OCI-LY7 (cell line): ENCODE measurements at regions not wholly inside any gene's neighbourhood (a gene's known extent, or its start where the extent isn't known, plus 50 kb on each side); places are given as distances from the start of the nearest gene placed in this dataset.

Experiments
- BruUV-seq: library from RNA; stranded (reverse); fragments of 400-500 nt; replicated peaks from 2 replicates; lab custom pipeline; 2021; lab: Mats Ljungman, UMichigan
- CTCF ChIA-PET: fragments of 300-600 bp; sonication (Branson Sonifier 250); formaldehyde crosslinking; loops from one replicate; lab custom pipeline; 2022; ENCODE audit warnings: antibody characterized with exemption; ENCODE audit not compliant: unreplicated experiment; lab: Charles Lee
- POLR2A ChIA-PET: fragments of 300-600 bp; sonication (Branson Sonifier 250); formaldehyde crosslinking; loops from one replicate; lab custom pipeline; 2022; ENCODE audit warnings: antibody characterized with exemption; lab: Charles Lee
- DNase-seq: peaks from one replicate; pipeline ENCODE4 v3.0.0-alpha.2; 2015; ENCODE audit warnings: low spot score
- H2AFZ ChIP-seq: fragments of 200-600 bp; sonication (generic), shearing (Covaris generic); 2 replicates; pipeline ENCODE4 v1.6.1; 2014; ENCODE audit warnings: mild to moderate bottlenecking, antibody characterized with exemption, low read length, moderate library complexity
- H3K27ac ChIP-seq: fragments of 200-600 bp; sonication (generic); 2 replicates; pipeline ENCODE4 v1.5.1; 2014; ENCODE audit warnings: mixed run types, low read depth, mild to moderate bottlenecking, moderate library complexity, low read length, inconsistent platforms; ENCODE audit not compliant: poor library complexity, severe bottlenecking
- H3K36me3 ChIP-seq: fragments of 200-600 bp; sonication (generic); 2 replicates; pipeline ENCODE4 v1.6.1; 2014; ENCODE audit warnings: mild to moderate bottlenecking, antibody characterized with exemption, low read length, moderate library complexity, mixed read lengths; ENCODE audit not compliant: insufficient read depth
- H3K4me1 ChIP-seq: fragments of 200-600 bp; sonication (generic); 2 replicates; pipeline ENCODE4 v1.5.1; 2014; ENCODE audit warnings: mild to moderate bottlenecking, low read length; ENCODE audit not compliant: insufficient read depth, poor library complexity, severe bottlenecking
- H3K4me2 ChIP-seq: fragments of 200-600 bp; sonication (generic); 2 replicates; pipeline ENCODE4 v1.6.1; 2014; ENCODE audit warnings: mild to moderate bottlenecking, low read length
- H3K4me3 ChIP-seq: fragments of 200-600 bp; sonication (generic); 2 replicates; pipeline ENCODE4 v1.5.1; 2014; ENCODE audit warnings: mild to moderate bottlenecking, low read depth, low read length; ENCODE audit not compliant: poor library complexity, severe bottlenecking
- H3K79me2 ChIP-seq: fragments of 200-600 bp; sonication (generic); 2 replicates; pipeline ENCODE4 v1.6.1; 2016; ENCODE audit warnings: low read depth, mild to moderate bottlenecking, low read length, moderate library complexity, mixed read lengths; ENCODE audit not compliant: insufficient read depth
- H3K9me2 ChIP-seq: fragments of 200-600 bp; sonication (generic); 2 replicates; pipeline ENCODE4 v1.6.1; 2016; ENCODE audit warnings: mild to moderate bottlenecking, low read length, mixed read lengths; ENCODE audit not compliant: insufficient read depth
- H3K9me3 ChIP-seq: fragments of 200-600 bp; sonication (generic); 2 replicates; pipeline ENCODE4 v1.6.1; 2014; ENCODE audit warnings: mild to moderate bottlenecking, mixed run types, low read length, mixed read lengths
- H4K20me1 ChIP-seq: fragments of 200-600 bp; sonication (generic); 2 replicates; pipeline ENCODE4 v1.6.1; 2014; ENCODE audit warnings: mild to moderate bottlenecking, antibody characterized with exemption, low read length, moderate library complexity, mixed read lengths; ENCODE audit not compliant: insufficient read depth
- CTCF ChIP-seq: fragments of 200-600 bp; sonication (generic); conservative IDR thresholded peaks from 2 replicates; pipeline ENCODE4 v1.5.1; 2014; ENCODE audit warnings: mild to moderate bottlenecking, antibody characterized with exemption, low read length, moderate library complexity, mixed read lengths
- EZH2phosphoT487 ChIP-seq: fragments of 200-600 bp; sonication (generic); IDR thresholded peaks from 2 replicates; pipeline ENCODE4 v1.6.1; 2018; ENCODE audit warnings: low read depth, borderline replicate concordance, mild to moderate bottlenecking, mixed run types, antibody characterized with exemption, low read length, moderate library complexity, mixed read lengths
- intact Hi-C: fragments of 100-400 bp; cut with micrococcal nuclease; formaldehyde crosslinking; loops from one replicate; pipeline ENCODE4 v1.10.0; 2022; ENCODE audit not compliant: unreplicated experiment

GRCh38 chr4:173685831-173686210, 155.8 kb upstream of the HAND2 start:
- H4K20me1 ChIP-seq: no peaks in the 10 kb centered on the region
- no peaks in the 10 kb centered on the region for H3K9me2 ChIP-seq
- no peak overlapping the region for H3K27ac ChIP-seq
- no peak for DNase-seq
- no TSS peak for BruUV-seq
- no peak overlapping the region for H3K4me2 ChIP-seq
- H3K9me3 ChIP-seq: no peaks in the 10 kb centered on the region
- CTCF ChIA-PET: no interaction called here
- TF ChIP-seq EZH2phosphoT487 (no peak), CTCF (no peak)
- H3K4me3 ChIP-seq: no peak overlapping the region
- no peaks in the 10 kb centered on the region for H3K36me3 ChIP-seq
- no peak overlapping the region for H2AFZ ChIP-seq
- intact Hi-C loops: no loop called here
- no peaks in the 10 kb centered on the region for H3K79me2 ChIP-seq
- no peaks in the 10 kb centered on the region for H3K4me1 ChIP-seq
- POLR2A ChIA-PET: interaction anchor here (0.6 kb wide), 1 partner anchor 283 kb away, joined by 5 read pairs; no protein-coding TSS in a partner anchor

GRCh38 chr4:173685165-173685830, 155.3 kb upstream of the HAND2 start:
- H3K4me2 ChIP-seq: no peak overlapping the region
- H2AFZ ChIP-seq: no peak overlapping the region
- CTCF ChIA-PET: no interaction called here
- TF ChIP-seq EZH2phosphoT487: no peak
- no peak for TF ChIP-seq CTCF
- H3K9me2 ChIP-seq: no peaks in the 10 kb centered on the region
- no peak overlapping the region for H3K27ac ChIP-seq
- no peaks in the 10 kb centered on the region for H3K79me2 ChIP-seq
- H3K4me1 ChIP-seq: no peaks in the 10 kb centered on the region
- H3K9me3 ChIP-seq: no peaks in the 10 kb centered on the region
- intact Hi-C loops: no loop called here
- no TSS peak for BruUV-seq
- no peaks in the 10 kb centered on the region for H3K36me3 ChIP-seq
- no peaks in the 10 kb centered on the region for H4K20me1 ChIP-seq
- DNase-seq: no peak
- POLR2A ChIA-PET: interaction anchor here (0.5 kb wide), 1 partner anchor 372 kb away, joined by 3 read pairs; no protein-coding TSS in a partner anchor
- H3K4me3 ChIP-seq: no peak overlapping the region

GRCh38 chr4:173684223-173684622, 154.2 kb upstream of the HAND2 start:
- Histone ChIP-seq H3K9me2 (no peaks in the 10 kb centered on the region), H3K4me1 (no peaks in the 10 kb centered on the region), H2AFZ (no peak overlapping the region), H3K79me2 (no peaks in the 10 kb centered on the region), H3K9me3 (no peaks in the 10 kb centered on the region), H4K20me1 (no peaks in the 10 kb centered on the region), H3K4me3 (no peak overlapping the region), H3K4me2 (no peak overlapping the region), H3K27ac (no peak overlapping the region), H3K36me3 (no peaks in the 10 kb centered on the region)
- intact Hi-C loops: no loop called here
- no peak for TF ChIP-seq EZH2phosphoT487
- no peak for TF ChIP-seq CTCF
- ChIA-PET POLR2A (interaction anchor here (0.6 kb wide), 2 partner anchors 17 to 576 kb away, joined by 4 read pairs; no protein-coding TSS in a partner anchor), CTCF (no interaction called here)
- no TSS peak for BruUV-seq
- DNase-seq: no peak
